ENCODE measurements at regions not wholly inside any gene's neighbourhood (a gene's known extent, or its start where the extent isn't known, plus 50 kb on each side); places are given as distances from the start of the nearest gene placed in this dataset.
"Not testable (repeated sequence)": the region's sequence is repeated elsewhere in the genome, so short reads cannot be mapped to it uniquely, and the experiment has no call there.

- no peak for DNase-seq (ENCODE audit: low read depth)
Observed at GRCh38 chr13:73335210-73335609, 276.4 kb downstream of the KLF5 start.

DNA sequence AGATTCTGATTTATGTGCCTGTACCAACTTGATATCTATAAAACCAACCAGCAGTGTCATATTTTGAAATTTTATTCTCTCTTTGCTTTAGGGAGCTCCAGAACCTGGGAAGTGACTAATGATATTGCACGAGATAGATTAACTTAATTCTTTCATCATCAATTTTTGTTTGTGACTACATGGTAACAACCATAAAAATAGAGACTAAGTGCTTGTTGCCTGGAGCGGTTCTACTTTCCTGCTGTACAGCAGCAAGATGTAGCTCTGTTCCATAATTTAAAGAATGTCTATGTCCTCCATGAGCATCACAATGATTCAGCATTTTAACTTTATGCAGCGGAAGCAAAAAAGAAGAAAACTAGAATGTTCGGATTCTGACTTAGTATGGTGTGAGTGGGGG lies 275.6 kb downstream of the KLF5 start:
- DNase-seq (ENCODE audit: low read depth) = no peak

- DNase-seq (ENCODE audit: low read depth) = no peak
Observed at GRCh38 chr13:73331556-73331955, 272.8 kb downstream of the KLF5 start.

- DNase-seq (ENCODE audit: low read depth) = no peak
Observed at GRCh38 chr13:73329355-73329754, 270.6 kb downstream of the KLF5 start.

- no peak for DNase-seq (ENCODE audit: low read depth)
Observed at GRCh38 chr13:73327579-73327978, 268.8 kb downstream of the KLF5 start.

GRCh38 chr13:73325723-73326558 lies 267.1 kb downstream of the KLF5 start:
- no peak for DNase-seq (ENCODE audit: low read depth)

- no peak for DNase-seq (ENCODE audit: low read depth)
Observed at GRCh38 chr13:73324842-73325722, 266.3 kb downstream of the KLF5 start.

- no peak for DNase-seq (ENCODE audit: low read depth)
Observed at GRCh38 chr13:73323615-73324014, 264.8 kb downstream of the KLF5 start.

DNA sequence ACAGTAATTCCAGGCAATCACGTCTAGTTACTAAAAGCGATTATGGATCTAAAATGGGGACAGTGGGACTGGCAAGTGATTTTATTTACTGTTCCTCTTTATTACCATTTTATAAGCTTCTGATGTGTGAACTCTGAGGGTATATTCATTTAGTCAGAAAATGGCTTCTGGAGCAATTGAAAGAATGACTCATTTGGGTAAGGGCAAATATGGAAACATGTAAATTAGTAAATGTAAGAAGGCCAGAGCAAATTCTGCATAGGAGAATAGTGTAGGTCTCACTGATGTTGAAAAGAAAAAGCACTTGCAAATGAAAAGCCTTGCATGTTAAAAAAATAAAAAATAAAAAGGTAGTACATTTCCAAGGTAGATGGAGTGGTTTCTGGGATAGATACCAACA lies 262.2 kb downstream of the KLF5 start:
- DNase-seq (ENCODE audit: low read depth) = no peak

GRCh38 chr13:73317140-73317539 lies 258.3 kb downstream of the KLF5 start:
- no peak for DNase-seq (ENCODE audit: low read depth)

DNA sequence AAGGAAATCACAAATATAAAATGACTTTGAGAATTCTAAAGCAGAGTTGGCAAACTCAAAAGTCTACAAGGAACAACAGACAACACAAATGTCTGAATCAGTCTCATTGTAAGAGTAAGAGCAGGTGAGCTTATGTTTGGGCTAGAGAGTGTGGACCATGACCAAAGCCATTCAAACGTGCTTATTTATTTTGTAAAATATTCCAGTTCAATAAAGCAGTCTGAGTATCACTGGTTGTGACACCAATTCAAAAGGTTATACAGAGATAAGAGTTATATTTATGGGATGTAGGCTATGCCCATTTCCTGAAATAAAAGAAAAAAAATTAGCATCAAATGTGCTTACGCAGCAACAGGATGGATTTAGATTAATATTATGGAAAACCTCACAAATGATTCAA lies 251.6 kb downstream of the KLF5 start:
- DNase-seq (ENCODE audit: low read depth) = no peak

- DNase-seq (ENCODE audit: low read depth) = no peak
Observed at GRCh38 chr13:73307481-73307880, 248.7 kb downstream of the KLF5 start.

- DNase-seq (ENCODE audit: low read depth) = no peak
Observed at GRCh38 chr13:73306688-73307087, 247.9 kb downstream of the KLF5 start.

DNA sequence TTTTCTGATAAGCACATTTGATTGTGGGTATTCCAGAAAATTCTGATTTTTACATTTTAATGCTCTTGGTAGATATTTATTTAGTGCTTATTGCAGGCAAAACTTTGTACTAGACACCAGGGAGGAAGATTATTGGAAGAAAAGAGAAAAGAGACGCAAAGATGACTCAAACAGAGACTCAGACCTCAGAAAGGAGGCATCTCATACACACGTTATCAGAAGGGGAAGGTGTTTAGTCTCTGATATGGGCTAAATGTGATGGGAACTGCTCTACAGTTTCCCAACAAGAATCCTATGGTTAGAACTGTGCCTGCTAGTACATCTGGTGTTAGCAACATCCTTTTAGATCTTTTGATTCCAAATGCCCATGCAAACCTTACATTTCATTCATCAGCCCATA lies 245.6 kb downstream of the KLF5 start:
- DNase-seq (ENCODE audit: low read depth) = no peak

DNA sequence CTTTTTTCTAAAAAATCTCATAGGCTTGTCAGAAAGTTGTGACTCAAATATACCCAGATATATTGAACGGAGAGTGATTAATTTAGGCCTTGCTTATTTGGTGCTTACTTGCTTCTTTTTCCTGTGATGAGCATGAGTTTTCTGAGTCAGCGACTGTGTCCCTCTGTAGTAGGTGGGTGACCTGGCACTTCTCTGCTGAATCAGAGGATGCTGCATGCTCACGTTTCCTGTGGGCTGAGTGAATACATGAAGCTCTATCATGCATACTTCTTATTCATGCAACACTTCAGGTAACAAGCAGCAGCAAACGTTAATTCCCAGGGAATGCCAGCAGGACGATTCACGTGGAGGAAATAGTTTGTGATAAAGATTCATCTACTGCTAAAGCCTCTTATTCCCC lies 245.0 kb downstream of the KLF5 start:
- DNase-seq (ENCODE audit: low read depth) = no peak

DNA sequence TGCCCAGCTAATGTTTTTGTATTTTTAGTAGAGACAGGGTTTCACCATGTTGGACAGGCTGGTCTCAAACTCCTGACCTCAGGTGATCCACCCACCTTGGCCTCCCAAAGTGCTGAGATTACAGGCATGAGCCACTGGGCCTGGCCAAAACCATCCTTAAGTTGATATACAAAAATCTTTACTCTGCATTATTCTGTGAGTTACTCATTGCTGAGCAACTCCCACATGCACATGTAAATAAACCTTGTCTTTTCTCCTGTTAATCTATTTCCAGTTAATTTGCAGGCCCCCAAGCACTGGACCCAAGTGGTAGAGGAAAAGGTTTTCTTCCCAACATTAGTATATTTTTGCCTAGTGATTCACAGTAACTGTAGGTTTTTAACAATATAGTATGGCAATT lies 242.8 kb downstream of the KLF5 start:
- DNase-seq (ENCODE audit: low read depth) = not testable (repeated sequence)

DNA sequence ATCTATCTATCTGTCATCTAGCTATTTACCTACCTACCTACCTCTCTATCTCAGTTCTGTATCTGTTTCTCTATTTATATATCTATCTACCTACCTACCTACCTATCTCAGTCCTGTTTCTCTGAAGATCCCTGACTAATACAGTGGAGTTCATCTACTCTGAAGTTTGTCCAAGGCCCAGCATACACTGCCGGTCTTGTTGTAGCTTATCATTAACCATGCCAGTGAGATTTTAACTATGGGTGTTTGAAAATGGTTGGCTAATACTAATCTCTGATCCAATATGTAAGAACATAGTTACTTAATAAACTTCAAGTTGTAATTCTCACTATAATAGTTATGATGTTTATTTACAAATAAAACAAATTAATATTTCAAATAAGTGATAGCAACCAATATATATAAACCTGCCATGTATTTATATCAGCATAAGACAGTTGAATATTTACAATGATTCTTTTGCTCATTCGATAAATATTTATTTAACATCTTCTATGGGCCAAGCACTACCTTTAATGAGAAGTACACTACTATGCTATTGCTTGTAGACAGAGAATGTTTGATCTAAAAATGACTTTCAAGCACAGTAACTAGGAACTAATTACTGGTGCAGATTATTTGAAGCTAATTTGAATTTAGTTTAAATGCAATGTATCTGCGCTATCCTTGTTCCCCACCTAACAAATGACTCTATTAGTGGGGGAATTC lies 242.1 kb downstream of the KLF5 start:
- DNase-seq (ENCODE audit: low read depth) = no peak

- no peak for DNase-seq (ENCODE audit: low read depth)
Observed at GRCh38 chr13:73299787-73300186, 241.0 kb downstream of the KLF5 start.

- DNase-seq (ENCODE audit: low read depth) = no peak
Observed at GRCh38 chr13:73293913-73294523, 235.2 kb downstream of the KLF5 start.

- DNase-seq (ENCODE audit: low read depth) = no peak
Observed at GRCh38 chr13:73292127-73292526, 233.3 kb downstream of the KLF5 start.

DNA sequence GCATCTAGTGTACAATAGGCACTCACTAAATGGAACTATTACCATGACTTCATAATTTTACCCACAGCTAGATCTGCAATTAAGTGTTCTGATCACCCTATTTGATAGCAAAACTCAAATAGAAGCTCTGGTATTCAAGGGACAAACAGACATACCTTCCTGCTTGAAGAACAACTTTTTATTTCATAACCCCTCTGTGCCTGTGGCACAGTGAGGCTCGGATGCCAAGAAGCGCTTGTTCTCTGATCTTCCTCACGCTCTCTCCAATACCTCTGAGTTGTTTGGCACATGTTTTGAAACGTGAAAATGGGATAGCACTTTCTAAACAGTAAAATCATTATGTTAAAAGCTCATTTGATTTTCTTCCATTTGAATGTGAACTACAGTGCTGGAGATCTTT lies 232.0 kb downstream of the KLF5 start:
- no peak for DNase-seq (ENCODE audit: low read depth)

DNA sequence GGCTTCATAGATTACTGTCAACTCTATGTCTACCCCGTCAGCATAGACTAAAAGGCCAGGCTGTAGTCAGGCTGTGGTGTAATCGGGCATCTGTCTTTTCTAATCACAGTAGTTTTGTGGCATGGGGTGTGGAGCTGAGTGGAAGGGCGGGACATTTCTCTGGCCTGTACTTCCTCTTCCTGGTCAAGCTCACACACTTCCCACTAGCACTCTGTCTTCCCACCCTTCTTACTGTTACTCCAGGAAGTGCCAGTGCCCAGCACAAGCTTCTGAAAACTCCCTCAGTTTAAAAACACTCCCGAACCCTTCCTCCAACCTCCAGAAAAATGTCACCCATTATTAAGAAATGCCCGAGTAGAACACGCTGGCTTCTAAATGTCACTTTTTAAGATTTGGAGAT lies 229.8 kb downstream of the KLF5 start:
- no peak for DNase-seq (ENCODE audit: low read depth)
